ENCODE measurements at regions not wholly inside any gene's neighbourhood (a gene's known extent, or its start where the extent isn't known, plus 50 kb on each side); places are given as distances from the start of the nearest gene placed in this dataset.

DNA sequence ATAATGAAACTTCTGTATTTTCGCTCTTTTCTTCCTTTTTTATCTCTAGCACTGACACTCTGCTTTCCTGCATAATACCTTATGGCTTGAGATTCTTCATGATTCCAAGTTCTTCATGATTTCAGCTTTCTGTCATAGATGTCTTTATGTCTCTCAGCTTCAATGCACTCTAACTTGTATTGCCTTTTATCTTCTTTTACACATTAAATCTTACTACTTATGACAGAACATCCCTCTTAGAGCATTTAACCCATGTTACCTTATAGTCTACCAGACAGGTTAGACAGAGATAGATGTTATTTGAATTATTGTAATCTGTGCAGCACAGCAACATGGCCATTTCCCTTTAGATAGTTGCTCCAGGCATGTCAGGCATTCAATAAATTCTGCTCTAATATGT lies 1475.7 kb upstream of the TMEFF2 start:
- TF ChIP-seq, protein P1, sequence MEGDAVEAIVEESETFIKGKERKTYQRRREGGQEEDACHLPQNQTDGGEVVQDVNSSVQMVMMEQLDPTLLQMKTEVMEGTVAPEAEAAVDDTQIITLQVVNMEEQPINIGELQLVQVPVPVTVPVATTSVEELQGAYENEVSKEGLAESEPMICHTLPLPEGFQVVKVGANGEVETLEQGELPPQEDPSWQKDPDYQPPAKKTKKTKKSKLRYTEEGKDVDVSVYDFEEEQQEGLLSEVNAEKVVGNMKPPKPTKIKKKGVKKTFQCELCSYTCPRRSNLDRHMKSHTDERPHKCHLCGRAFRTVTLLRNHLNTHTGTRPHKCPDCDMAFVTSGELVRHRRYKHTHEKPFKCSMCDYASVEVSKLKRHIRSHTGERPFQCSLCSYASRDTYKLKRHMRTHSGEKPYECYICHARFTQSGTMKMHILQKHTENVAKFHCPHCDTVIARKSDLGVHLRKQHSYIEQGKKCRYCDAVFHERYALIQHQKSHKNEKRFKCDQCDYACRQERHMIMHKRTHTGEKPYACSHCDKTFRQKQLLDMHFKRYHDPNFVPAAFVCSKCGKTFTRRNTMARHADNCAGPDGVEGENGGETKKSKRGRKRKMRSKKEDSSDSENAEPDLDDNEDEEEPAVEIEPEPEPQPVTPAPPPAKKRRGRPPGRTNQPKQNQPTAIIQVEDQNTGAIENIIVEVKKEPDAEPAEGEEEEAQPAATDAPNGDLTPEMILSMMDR (IDR thresholded peaks at IDR 0.05 in 8 of 11, conservative IDR thresholded peaks at IDR 0.05 in 3 of 11): no peak
- TF ChIP-seq POLR2A (IDR thresholded peaks at IDR 0.05): no peak
- TF ChIP-seq POLR2AphosphoS5 (IDR thresholded peaks at IDR 0.05): no peak

Measured in spleen (tissue), 7 donors.